Astrocyte (in vitro differentiated cells and primary cell): ENCODE measurements at regions not wholly inside any gene's neighbourhood (a gene's known extent, or its start where the extent isn't known, plus 50 kb on each side); places are given as distances from the start of the nearest gene placed in this dataset.

Source experiments
- DNase-seq: peaks from one replicate; pipeline ENCODE4 v3.0.0-alpha.2; 2010; ENCODE audit warnings: low read depth
- FAIRE-seq: peaks from 2 replicates; lab custom pipeline; 2011; peaks lifted over from hg19 to GRCh38; lab: Jason Lieb, UNC
- H2AFZ ChIP-seq: 2 replicates; pipeline ENCODE4 v1.6.0; 2012; ENCODE audit warnings: low read depth, low read length, inconsistent platforms
- H3K27ac ChIP-seq: 2 replicates; pipeline ENCODE4 v1.5.1; 2011; ENCODE audit warnings: low read depth, low read length, inconsistent platforms
- H3K27me3 ChIP-seq: 2 replicates; pipeline ENCODE4 v1.6.0; 2011; ENCODE audit warnings: low read length, inconsistent platforms; ENCODE audit not compliant: insufficient read depth
- H3K36me3 ChIP-seq: 2 replicates; pipeline ENCODE4 v1.5.1; 2011; ENCODE audit warnings: low read length, inconsistent platforms; ENCODE audit not compliant: insufficient read depth
- H3K4me1 ChIP-seq: 2 replicates; pipeline ENCODE4 v1.5.1; 2011; ENCODE audit warnings: low read length, inconsistent platforms; ENCODE audit not compliant: insufficient read depth
- H3K4me2 ChIP-seq: 2 replicates; pipeline ENCODE4 v1.6.0; 2012; ENCODE audit warnings: low read length, inconsistent platforms
- H3K4me3 ChIP-seq: 2 replicates; pipeline ENCODE4 v1.5.1; 2011; ENCODE audit warnings: low read depth, mild to moderate bottlenecking, low read length, inconsistent platforms; ENCODE audit not compliant: insufficient read depth
- H3K79me2 ChIP-seq: 2 replicates; pipeline ENCODE4 v1.6.0; 2012; ENCODE audit warnings: mild to moderate bottlenecking, low read length, inconsistent platforms; ENCODE audit not compliant: insufficient read depth
- H3K9ac ChIP-seq: 2 replicates; pipeline ENCODE4 v1.6.0; 2012; ENCODE audit warnings: mild to moderate bottlenecking, low read length, inconsistent platforms
- H3K9me3 ChIP-seq: 2 replicates; pipeline ENCODE4 v1.5.1; 2012; ENCODE audit warnings: low read depth, mild to moderate bottlenecking, low read length, inconsistent platforms; ENCODE audit not compliant: insufficient read depth
- H4K20me1 ChIP-seq: 2 replicates; pipeline ENCODE4 v1.6.0; 2012; ENCODE audit warnings: low read length, inconsistent platforms; ENCODE audit not compliant: insufficient read depth
- H3K27ac Mint-ChIP-seq: one replicate; pipeline ENCODE4 v1.8.0; 2021; ENCODE audit warnings: mild to moderate bottlenecking, mixed read lengths; ENCODE audit not compliant: unreplicated experiment
- H3K27me3 Mint-ChIP-seq: one replicate; pipeline ENCODE4 v1.8.0; 2021; ENCODE audit warnings: low read depth, mixed read lengths; ENCODE audit not compliant: unreplicated experiment
- H3K36me3 Mint-ChIP-seq: one replicate; pipeline ENCODE4 v1.8.0; 2021; ENCODE audit warnings: low read depth, mixed read lengths; ENCODE audit not compliant: unreplicated experiment
- H3K4me1 Mint-ChIP-seq: one replicate; pipeline ENCODE4 v1.8.0; 2021; ENCODE audit warnings: low read depth, mixed read lengths; ENCODE audit not compliant: unreplicated experiment
- H3K4me3 Mint-ChIP-seq: one replicate; pipeline ENCODE4 v1.8.0; 2021; ENCODE audit warnings: mild to moderate bottlenecking, moderate library complexity, mixed read lengths; ENCODE audit not compliant: unreplicated experiment
- H3K9me3 Mint-ChIP-seq: one replicate; pipeline ENCODE4 v1.8.0; 2021; ENCODE audit warnings: mild to moderate bottlenecking, mixed read lengths; ENCODE audit not compliant: unreplicated experiment
- EZH2 ChIP-seq: IDR thresholded peaks from 2 replicates; pipeline ENCODE4 v1.6.1; 2012; ENCODE audit warnings: mild to moderate bottlenecking, low read length, inconsistent platforms; ENCODE audit not compliant: insufficient read depth
- TF ChIP-seq, protein P1 (sequence below): IDR thresholded peaks from 2 replicates; pipeline ENCODE4 v1.5.1; 2011; ENCODE audit warnings: low read depth, mild to moderate bottlenecking, inconsistent platforms, low read length, moderate library complexity; ENCODE audit not compliant: insufficient read depth

DNA sequence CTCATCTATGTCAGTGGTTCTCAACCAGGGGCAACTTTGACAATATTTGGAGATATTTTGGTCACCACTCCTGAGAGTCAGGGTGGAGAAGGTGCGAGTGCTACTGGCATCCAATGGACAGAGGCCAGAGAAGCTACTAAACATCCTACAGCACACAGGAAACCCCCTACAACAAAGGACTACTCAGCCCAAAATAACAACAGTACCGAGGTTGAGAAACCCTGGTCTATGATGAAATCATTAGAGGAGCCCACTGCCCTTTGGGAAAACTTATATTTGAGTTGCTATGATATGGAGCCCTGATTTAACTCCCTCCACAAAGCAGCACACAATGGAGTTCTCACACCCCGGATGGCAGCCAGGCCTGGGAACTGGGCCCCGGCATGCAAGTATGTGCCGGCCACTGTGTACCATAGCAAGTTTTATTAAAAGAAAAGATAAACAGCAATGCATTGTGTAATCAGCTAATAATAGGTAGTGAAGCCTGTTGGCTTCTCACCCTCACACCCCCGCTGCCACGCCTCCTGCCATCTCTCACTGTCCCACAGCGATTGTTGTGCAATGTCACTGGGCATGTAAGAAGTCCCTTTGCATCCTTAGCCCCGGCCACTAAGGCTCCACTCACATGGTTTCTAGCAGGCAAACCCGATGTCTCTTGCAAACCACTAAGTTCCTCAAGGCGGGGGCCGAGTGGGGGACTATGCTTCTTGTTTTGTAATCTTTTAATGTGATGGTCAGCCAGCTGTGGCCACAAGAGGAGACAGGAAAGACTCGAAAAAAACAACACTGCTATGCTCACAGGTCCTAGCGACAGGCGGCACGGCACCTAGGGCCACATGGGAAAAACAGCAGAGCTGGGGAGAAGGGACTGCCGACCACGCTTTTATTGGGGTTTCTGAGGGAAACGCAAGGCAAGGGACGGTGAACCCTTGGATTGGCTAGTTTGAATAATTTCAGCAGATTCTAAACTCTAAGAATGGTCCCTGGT is 110.0 kb downstream of the AQP9 start:
- no peak overlapping the region for H3K4me2 ChIP-seq
- Mint-ChIP-seq H3K27ac (no peak overlapping the region), H3K36me3 (no peaks in the 10 kb centered on the region), H3K9me3 (peaks cover 6% of the 10 kb centered on the region), H3K4me3 (no peak overlapping the region), H3K27me3 (peaks cover 4% of the 10 kb centered on the region), H3K4me1 (no peaks in the 10 kb centered on the region)
- no peaks in the 10 kb centered on the region for H3K36me3 ChIP-seq
- H3K9ac ChIP-seq = no peak overlapping the region
- DNase-seq = no peak
- H3K27ac ChIP-seq = no peak overlapping the region
- no peaks in the 10 kb centered on the region for H3K79me2 ChIP-seq
- no peak for FAIRE-seq
- H2AFZ ChIP-seq = no peak overlapping the region
- no peaks in the 10 kb centered on the region for H3K9me3 ChIP-seq
- no peaks in the 10 kb centered on the region for H4K20me1 ChIP-seq
- H3K4me1 ChIP-seq = no peaks in the 10 kb centered on the region
- H3K4me3 ChIP-seq = no peak overlapping the region
- no peak for TF ChIP-seq EZH2
- TF ChIP-seq, protein P1, sequence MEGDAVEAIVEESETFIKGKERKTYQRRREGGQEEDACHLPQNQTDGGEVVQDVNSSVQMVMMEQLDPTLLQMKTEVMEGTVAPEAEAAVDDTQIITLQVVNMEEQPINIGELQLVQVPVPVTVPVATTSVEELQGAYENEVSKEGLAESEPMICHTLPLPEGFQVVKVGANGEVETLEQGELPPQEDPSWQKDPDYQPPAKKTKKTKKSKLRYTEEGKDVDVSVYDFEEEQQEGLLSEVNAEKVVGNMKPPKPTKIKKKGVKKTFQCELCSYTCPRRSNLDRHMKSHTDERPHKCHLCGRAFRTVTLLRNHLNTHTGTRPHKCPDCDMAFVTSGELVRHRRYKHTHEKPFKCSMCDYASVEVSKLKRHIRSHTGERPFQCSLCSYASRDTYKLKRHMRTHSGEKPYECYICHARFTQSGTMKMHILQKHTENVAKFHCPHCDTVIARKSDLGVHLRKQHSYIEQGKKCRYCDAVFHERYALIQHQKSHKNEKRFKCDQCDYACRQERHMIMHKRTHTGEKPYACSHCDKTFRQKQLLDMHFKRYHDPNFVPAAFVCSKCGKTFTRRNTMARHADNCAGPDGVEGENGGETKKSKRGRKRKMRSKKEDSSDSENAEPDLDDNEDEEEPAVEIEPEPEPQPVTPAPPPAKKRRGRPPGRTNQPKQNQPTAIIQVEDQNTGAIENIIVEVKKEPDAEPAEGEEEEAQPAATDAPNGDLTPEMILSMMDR = no peak
- no peaks in the 10 kb centered on the region for H3K27me3 ChIP-seq

DNA sequence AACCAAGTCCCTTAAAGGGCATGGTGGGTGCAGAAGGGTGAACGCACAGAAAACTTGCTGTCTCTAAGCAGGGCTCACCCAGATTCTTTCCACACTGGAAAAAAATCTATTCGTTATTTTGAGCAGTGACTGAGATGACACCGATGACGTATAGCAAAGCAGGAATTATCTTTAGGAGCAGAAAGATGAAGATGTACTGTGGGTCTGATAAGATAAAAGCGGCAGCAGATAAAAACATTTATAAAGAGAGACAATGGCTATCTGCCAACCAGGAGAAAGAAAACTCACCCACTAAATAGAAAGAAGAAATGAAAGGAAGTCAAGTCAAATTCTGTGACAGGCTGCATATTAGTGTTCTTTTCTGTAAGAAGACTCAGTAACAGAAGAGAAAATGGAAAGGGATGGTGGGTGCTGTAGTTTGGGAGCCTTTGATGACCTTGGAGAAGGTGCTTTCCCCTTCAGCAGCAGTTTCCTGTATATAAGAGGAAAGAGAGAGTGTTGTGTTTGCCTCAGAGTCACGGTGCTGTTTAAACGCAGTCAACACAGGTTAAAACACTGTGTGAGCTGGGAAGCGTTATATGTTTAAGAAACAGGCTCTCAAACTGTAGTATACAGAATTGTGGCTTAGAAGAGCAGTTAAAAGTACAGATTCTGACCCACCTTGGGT is 111.6 kb downstream of the AQP9 start:
- Histone ChIP-seq H4K20me1 (no peaks in the 10 kb centered on the region), H3K27me3 (no peaks in the 10 kb centered on the region), H3K36me3 (no peaks in the 10 kb centered on the region), H3K9me3 (no peaks in the 10 kb centered on the region), H3K9ac (no peak overlapping the region), H3K4me3 (no peak overlapping the region), H2AFZ (no peak overlapping the region), H3K79me2 (no peaks in the 10 kb centered on the region), H3K4me1 (no peaks in the 10 kb centered on the region), H3K27ac (no peak overlapping the region), H3K4me2 (no peak overlapping the region)
- TF ChIP-seq EZH2 = no peak
- TF ChIP-seq, protein P1 = no peak
- Mint-ChIP-seq H3K27me3 (peaks cover 2% of the 10 kb centered on the region), H3K9me3 (peaks cover 8% of the 10 kb centered on the region), H3K36me3 (no peaks in the 10 kb centered on the region), H3K4me3 (no peak overlapping the region), H3K4me1 (no peaks in the 10 kb centered on the region), H3K27ac (no peak overlapping the region)
- FAIRE-seq (no peak), DNase-seq (no peak)
